Liver (tissue), 7 donors: ENCODE measurements at regions not wholly inside any gene's neighbourhood (a gene's known extent, or its start where the extent isn't known, plus 50 kb on each side); places are given as distances from the start of the nearest gene placed in this dataset.
"Not testable (repeated sequence)": the region's sequence is repeated elsewhere in the genome, so short reads cannot be mapped to it uniquely, and the experiment has no call there.

Experiments
- DNase-seq: peaks from one replicate; pipeline ENCODE4 v3.0.0-alpha.2; 2017; ENCODE audit warnings: low spot score
- H3K27ac ChIP-seq, 2 donors: one replicate each; pipeline ENCODE4 v1.7.0; 2013; ENCODE audit warnings: inconsistent platforms in 2 of 2, low read length in 2 of 2, control low read depth in 1 of 2, low read depth in 1 of 2, mild to moderate bottlenecking in 1 of 2
- H3K27me3 ChIP-seq, 4 donors: one replicate each; pipeline versions ENCODE4 v1.6.1 to v1.7.0; 2013; ENCODE audit warnings: low read length in 3 of 4, inconsistent platforms in 1 of 4, mild to moderate bottlenecking in 1 of 4, moderate library complexity in 1 of 4; ENCODE audit not compliant: control insufficient read depth in 4 of 4, insufficient read depth in 4 of 4
- H3K36me3 ChIP-seq, 4 donors: one replicate each; pipeline versions ENCODE4 v1.6.1 to v1.7.0; 2013; ENCODE audit warnings: low read length in 3 of 4, mild to moderate bottlenecking in 3 of 4, low read depth in 1 of 4, moderate library complexity in 1 of 4; ENCODE audit not compliant: control insufficient read depth in 4 of 4, insufficient read depth in 3 of 4
- H3K4me1 ChIP-seq, 4 donors: one replicate each; pipeline versions ENCODE4 v1.6.1 to v1.7.0; 2013; ENCODE audit warnings: low read length in 3 of 4, mild to moderate bottlenecking in 3 of 4, moderate library complexity in 1 of 4; ENCODE audit not compliant: control insufficient read depth in 4 of 4, insufficient read depth in 4 of 4
- H3K4me3 ChIP-seq, 3 donors: one replicate each; pipeline versions ENCODE4 v1.6.1 to v1.7.0; 2013; ENCODE audit warnings: low read length in 3 of 3, control low read depth in 1 of 3, low read depth in 1 of 3, mild to moderate bottlenecking in 1 of 3
- H3K9ac ChIP-seq, 2 donors: one replicate each; pipeline ENCODE4 v1.7.0; 2013; ENCODE audit warnings: low read length in 2 of 2, mild to moderate bottlenecking in 2 of 2, moderate library complexity in 2 of 2, control low read depth in 1 of 2, low read depth in 1 of 2
- H3K9me3 ChIP-seq, 4 donors: one replicate each; pipeline versions ENCODE4 v1.6.1 to v1.7.0; 2013; ENCODE audit warnings: low read length in 3 of 4; ENCODE audit not compliant: control insufficient read depth in 4 of 4
- ATF3 ChIP-seq: IDR thresholded peaks from 2 replicates; pipeline ENCODE4 v1.6.1; 2016; ENCODE audit warnings: antibody characterized with exemption
- EGR1 ChIP-seq, 2 donors: IDR thresholded peaks; 2 replicates each; pipeline ENCODE4 v1.6.1; 2016 to 2018; ENCODE audit warnings: antibody characterized with exemption in 2 of 2, low read depth in 2 of 2
- FOXA1 ChIP-seq: IDR thresholded peaks from 2 replicates; pipeline ENCODE4 v1.6.1; 2016; ENCODE audit warnings: antibody characterized with exemption
- GABPA ChIP-seq, 2 donors: IDR thresholded peaks in 1 of 2; conservative IDR thresholded peaks in 1 of 2; 2 replicates each; pipeline ENCODE4 v1.6.1; 2016; ENCODE audit warnings: antibody characterized with exemption in 2 of 2, mild to moderate bottlenecking in 1 of 2, moderate library complexity in 1 of 2
- HNF4A ChIP-seq, 2 donors: conservative IDR thresholded peaks; 2 replicates each; pipeline ENCODE4 v1.6.1; 2016; ENCODE audit warnings: antibody characterized with exemption in 2 of 2, mild to moderate bottlenecking in 2 of 2
- MAX ChIP-seq: IDR thresholded peaks from 2 replicates; pipeline ENCODE4 v1.6.1; 2016; ENCODE audit warnings: antibody characterized with exemption
- NR2F2 ChIP-seq: IDR thresholded peaks from 2 replicates; pipeline ENCODE4 v1.6.1; 2016; ENCODE audit warnings: antibody characterized with exemption
- RAD21 ChIP-seq, 2 donors: IDR thresholded peaks; 2 replicates each; pipeline ENCODE4 v1.6.1; 2016; ENCODE audit warnings: antibody characterized with exemption in 2 of 2, mild to moderate bottlenecking in 2 of 2
- REST ChIP-seq: IDR thresholded peaks from 2 replicates; pipeline ENCODE4 v1.6.1; 2016; ENCODE audit warnings: antibody characterized with exemption, mild to moderate bottlenecking
- SP1 ChIP-seq: IDR thresholded peaks from 2 replicates; pipeline ENCODE4 v1.6.1; 2018; ENCODE audit warnings: antibody characterized with exemption, mild to moderate bottlenecking
- TAF1 ChIP-seq: conservative IDR thresholded peaks from 2 replicates; pipeline ENCODE4 v1.6.1; 2016; ENCODE audit warnings: antibody characterized with exemption, mild to moderate bottlenecking
- YY1 ChIP-seq: IDR thresholded peaks from 2 replicates; pipeline ENCODE4 v1.6.1; 2016; ENCODE audit warnings: antibody characterized with exemption, mild to moderate bottlenecking
- WGBS: extraction: QIAGEN DNeasy Blood & Tissue Kit; methylation state at CpG from one replicate; pipeline ENCODE4 v1.1.7; 2013; 5-methylcytosine and 5-hydroxymethylcytosine counted together
- donor health status: healthy.
- donor health status: healthy.
- donor health status: healthy.
- donor health status: healthy.

- not testable (repeated sequence) for H3K4me3 ChIP-seq, H3K36me3 ChIP-seq, DNase-seq, H3K27ac ChIP-seq, H3K9ac ChIP-seq, H3K4me1 ChIP-seq, H3K27me3 ChIP-seq
- peaks cover 0 to 14% (median 8%) of the 10 kb centered on the region in 4 donors for H3K9me3 ChIP-seq
- 45% methylated on average over 2 of the region's 2 CpGs for WGBS
Observed at GRCh38 chr21:10421601-10422000, 99.8 kb upstream of the TPTE start.

GRCh38 chr21:10424097-10424886 is 97.1 kb upstream of the TPTE start:
- H3K9me3 ChIP-seq, result peaks cover 0 to 17% (median 5%) of the 10 kb centered on the region in 4 donors

GRCh38 chr21:10424887-10425145 is 96.6 kb upstream of the TPTE start:
- H3K4me3 ChIP-seq, H3K4me1 ChIP-seq, H3K27me3 ChIP-seq, H3K27ac ChIP-seq, DNase-seq, H3K9ac ChIP-seq, H3K36me3 ChIP-seq: not testable (repeated sequence)
- 8% methylated on average over 1 of the region's 2 CpGs for WGBS
- H3K9me3 ChIP-seq, result peaks cover 0 to 17% (median 6%) of the 10 kb centered on the region in 4 donors

More at GRCh38 chr21:10424097-10424886, 97.1 kb upstream of the TPTE start:
- H3K9ac ChIP-seq, DNase-seq, H3K27me3 ChIP-seq, H3K36me3 ChIP-seq, H3K27ac ChIP-seq, H3K4me3 ChIP-seq, H3K4me1 ChIP-seq: not testable (repeated sequence)
- WGBS, result 54% methylated on average over 4 of the region's 4 CpGs

- 62% methylated on average over 3 of the region's 3 CpGs for WGBS
- no peaks in the 10 kb centered on the region for H3K36me3 ChIP-seq
- H3K9ac ChIP-seq, result no peak overlapping the region
- peaks cover 0 to 14% (median 6%) of the 10 kb centered on the region in 4 donors for H3K9me3 ChIP-seq
- TF ChIP-seq RAD21 (IDR thresholded peaks at IDR 0.05), result no peak
- no peak for TF ChIP-seq GABPA (IDR thresholded peaks at IDR 0.05 in 1 of 2, conservative IDR thresholded peaks at IDR 0.05 in 1 of 2)
- TF ChIP-seq TAF1, result no peak
- TF ChIP-seq REST, result no peak
- no peak for TF ChIP-seq EGR1 (IDR thresholded peaks at IDR 0.05; ENCODE audit: low read depth in 2 of 2)
- TF ChIP-seq SP1, result no peak
- no peak for TF ChIP-seq FOXA1
- TF ChIP-seq ATF3, result no peak
- TF ChIP-seq MAX, result no peak
- no peak for TF ChIP-seq YY1
- no peak for TF ChIP-seq HNF4A (conservative IDR thresholded peaks at IDR 0.05)
- TF ChIP-seq NR2F2, result no peak
- no peaks in the 10 kb centered on the region for H3K4me1 ChIP-seq
- H3K27me3 ChIP-seq, result peaks cover 0 to 4% (median 2%) of the 10 kb centered on the region in 4 donors
- DNase-seq, result no peak
- no peak overlapping the region for H3K27ac ChIP-seq
- H3K4me3 ChIP-seq, result no peak overlapping the region
Observed at GRCh38 chr21:10425856-10426255, 95.5 kb upstream of the TPTE start.

GRCh38 chr21:10426812-10427211 is 94.6 kb upstream of the TPTE start:
- not testable (repeated sequence) for DNase-seq, H3K9ac ChIP-seq, H3K4me3 ChIP-seq, H3K27me3 ChIP-seq, H3K4me1 ChIP-seq, H3K36me3 ChIP-seq, H3K27ac ChIP-seq
- H3K9me3 ChIP-seq, result peaks cover 0 to 19% (median 6%) of the 10 kb centered on the region in 4 donors
- 42% methylated on average over 2 of the region's 2 CpGs for WGBS

GRCh38 chr21:10427277-10427676 is 94.1 kb upstream of the TPTE start:
- H3K4me1 ChIP-seq, H3K36me3 ChIP-seq, H3K27me3 ChIP-seq, H3K9ac ChIP-seq, H3K27ac ChIP-seq, DNase-seq, H3K4me3 ChIP-seq: not testable (repeated sequence)
- WGBS, result 55% methylated on average over 6 of the region's 6 CpGs
- peaks cover 0 to 19% (median 6%) of the 10 kb centered on the region in 4 donors for H3K9me3 ChIP-seq
